ENCODE measurements at regions not wholly inside any gene's neighbourhood (a gene's known extent, or its start where the extent isn't known, plus 50 kb on each side); places are given as distances from the start of the nearest gene placed in this dataset.

DNA sequence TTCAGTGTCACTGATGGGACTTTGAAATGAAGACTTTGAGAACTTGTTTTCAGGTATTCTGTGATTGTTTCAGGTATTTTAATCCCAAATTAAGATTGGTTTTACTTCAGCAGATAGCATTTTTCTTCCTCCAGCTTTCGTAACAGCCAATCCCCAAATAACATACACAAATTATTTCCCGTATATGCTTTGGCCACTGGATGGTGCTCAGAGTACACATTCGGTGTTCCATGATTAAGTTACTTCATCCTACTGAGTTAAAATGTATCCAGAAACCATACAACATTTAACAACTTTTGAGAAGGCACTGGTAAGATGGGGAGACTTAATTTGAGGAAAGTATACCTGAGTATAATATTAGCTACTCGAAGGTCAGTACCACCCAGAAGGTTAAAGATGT lies 233.4 kb upstream of the FAM47A start:
- TF ChIP-seq, protein P1, sequence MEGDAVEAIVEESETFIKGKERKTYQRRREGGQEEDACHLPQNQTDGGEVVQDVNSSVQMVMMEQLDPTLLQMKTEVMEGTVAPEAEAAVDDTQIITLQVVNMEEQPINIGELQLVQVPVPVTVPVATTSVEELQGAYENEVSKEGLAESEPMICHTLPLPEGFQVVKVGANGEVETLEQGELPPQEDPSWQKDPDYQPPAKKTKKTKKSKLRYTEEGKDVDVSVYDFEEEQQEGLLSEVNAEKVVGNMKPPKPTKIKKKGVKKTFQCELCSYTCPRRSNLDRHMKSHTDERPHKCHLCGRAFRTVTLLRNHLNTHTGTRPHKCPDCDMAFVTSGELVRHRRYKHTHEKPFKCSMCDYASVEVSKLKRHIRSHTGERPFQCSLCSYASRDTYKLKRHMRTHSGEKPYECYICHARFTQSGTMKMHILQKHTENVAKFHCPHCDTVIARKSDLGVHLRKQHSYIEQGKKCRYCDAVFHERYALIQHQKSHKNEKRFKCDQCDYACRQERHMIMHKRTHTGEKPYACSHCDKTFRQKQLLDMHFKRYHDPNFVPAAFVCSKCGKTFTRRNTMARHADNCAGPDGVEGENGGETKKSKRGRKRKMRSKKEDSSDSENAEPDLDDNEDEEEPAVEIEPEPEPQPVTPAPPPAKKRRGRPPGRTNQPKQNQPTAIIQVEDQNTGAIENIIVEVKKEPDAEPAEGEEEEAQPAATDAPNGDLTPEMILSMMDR (conservative IDR thresholded peaks at IDR 0.05; ENCODE audit: low read depth, low read length): peak; percentile 37
- TF ChIP-seq POLR2A (IDR thresholded peaks at IDR 0.05; ENCODE audit: low read depth, low read length): no peak
- TF ChIP-seq, protein P2, sequence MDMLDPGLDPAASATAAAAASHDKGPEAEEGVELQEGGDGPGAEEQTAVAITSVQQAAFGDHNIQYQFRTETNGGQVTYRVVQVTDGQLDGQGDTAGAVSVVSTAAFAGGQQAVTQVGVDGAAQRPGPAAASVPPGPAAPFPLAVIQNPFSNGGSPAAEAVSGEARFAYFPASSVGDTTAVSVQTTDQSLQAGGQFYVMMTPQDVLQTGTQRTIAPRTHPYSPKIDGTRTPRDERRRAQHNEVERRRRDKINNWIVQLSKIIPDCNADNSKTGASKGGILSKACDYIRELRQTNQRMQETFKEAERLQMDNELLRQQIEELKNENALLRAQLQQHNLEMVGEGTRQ (IDR thresholded peaks at IDR 0.05; ENCODE audit: low read depth, low read length): no peak
- TF ChIP-seq FOS (IDR thresholded peaks at IDR 0.05; ENCODE audit: low read depth, low read length): no peak
- no peak for TF ChIP-seq MXI1 (IDR thresholded peaks at IDR 0.05; ENCODE audit: borderline replicate concordance, low read depth, low read length)
- TF ChIP-seq RCOR1 (IDR thresholded peaks at IDR 0.05; ENCODE audit: insufficient replicate concordance, low read length): no peak
- no peak for TF ChIP-seq RFX5 (IDR thresholded peaks at IDR 0.05; ENCODE audit: low read depth, low read length)

All from IMR-90 (cell line).